ENCODE measurements at regions not wholly inside any gene's neighbourhood (a gene's known extent, or its start where the extent isn't known, plus 50 kb on each side); places are given as distances from the start of the nearest gene placed in this dataset.

DNA sequence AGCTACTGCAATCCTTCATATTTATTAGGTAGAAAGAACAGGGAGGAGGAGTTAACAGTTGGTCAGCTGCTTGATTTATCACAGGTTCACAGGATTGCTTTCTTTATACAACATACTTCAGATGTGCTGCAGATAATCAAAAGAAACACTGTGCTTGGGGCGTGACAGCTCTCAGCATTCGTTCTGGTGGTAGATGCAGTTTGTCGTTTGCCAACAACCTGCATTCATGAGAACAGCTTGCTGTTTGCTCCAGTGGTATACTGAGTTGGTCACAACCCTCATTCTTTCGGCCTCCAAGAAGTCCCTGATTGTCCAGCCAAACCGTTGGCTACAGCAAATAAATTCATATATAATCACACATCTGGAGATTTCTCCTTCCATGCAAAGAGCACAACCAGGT lies 120.5 kb downstream of the ZNF280B start:
- no peak for FAIRE-seq

DNA sequence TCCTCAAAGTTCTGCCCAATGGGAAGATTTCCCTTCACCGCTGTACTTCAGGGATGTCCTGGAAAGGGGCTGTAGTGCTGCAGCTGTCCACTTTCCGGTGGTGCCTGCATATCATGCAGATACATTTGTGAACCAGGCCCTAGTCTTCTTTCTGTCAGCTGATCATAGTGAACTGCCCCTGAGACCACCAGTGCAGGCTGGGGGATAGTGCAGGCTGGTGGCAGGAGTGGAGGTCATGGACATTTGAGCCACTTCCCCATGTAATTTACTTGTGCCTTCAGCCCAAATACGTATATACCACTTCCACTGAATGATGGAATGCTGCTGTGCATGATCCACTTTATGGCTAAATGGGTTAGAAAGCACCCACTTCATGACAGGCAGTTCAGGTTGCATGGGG lies 120.0 kb downstream of the ZNF280B start:
- WGBS (ENCODE audit: missing lambda C conversion rate) = 39% methylated on average over 2 of the region's 3 CpGs
- ChIA-PET POLR2A (no interaction called here), CTCF (no interaction called here)
- Histone ChIP-seq H3K27ac (no peak overlapping the region), H3K4me2 (no peak overlapping the region), H3K4me1 (no peaks in the 10 kb centered on the region), H3K4me3 (no peak overlapping the region), H3K9me3 (peaks cover 8% of the 10 kb centered on the region; the same call in 2 of the 3 replicates)
- no peak for ATAC-seq
- TF ChIP-seq JUNB (IDR thresholded peaks at IDR 0.05) = no peak
- TF ChIP-seq EHF (CRISPR knock-in tag; IDR thresholded peaks at IDR 0.05) = no peak
- TF ChIP-seq HOXB13 (CRISPR knock-in tag; IDR thresholded peaks at IDR 0.05; ENCODE audit: low read depth) = no peak
- TF ChIP-seq POLR2AphosphoS2 (conservative IDR thresholded peaks at IDR 0.05; ENCODE audit: low read length) = no peak
- no peak for TF ChIP-seq CBX8 (IDR thresholded peaks at IDR 0.05)
- TF ChIP-seq SMC3 (IDR thresholded peaks at IDR 0.05) = no peak
- no peak for TF ChIP-seq KDM1A (IDR thresholded peaks at IDR 0.05; ENCODE audit: low read depth)
- TF ChIP-seq, protein P1, sequence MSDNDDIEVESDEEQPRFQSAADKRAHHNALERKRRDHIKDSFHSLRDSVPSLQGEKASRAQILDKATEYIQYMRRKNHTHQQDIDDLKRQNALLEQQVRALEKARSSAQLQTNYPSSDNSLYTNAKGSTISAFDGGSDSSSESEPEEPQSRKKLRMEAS (IDR thresholded peaks at IDR 0.05) = no peak
- TF ChIP-seq NPAS2 (CRISPR knock-in tag; IDR thresholded peaks at IDR 0.05; ENCODE audit: borderline replicate concordance) = no peak
- no peak for TF ChIP-seq FOXS1 (CRISPR knock-in tag; IDR thresholded peaks at IDR 0.05)
- TF ChIP-seq HOXB5 (CRISPR knock-in tag; IDR thresholded peaks at IDR 0.05) = no peak
- TF ChIP-seq, protein P2, sequence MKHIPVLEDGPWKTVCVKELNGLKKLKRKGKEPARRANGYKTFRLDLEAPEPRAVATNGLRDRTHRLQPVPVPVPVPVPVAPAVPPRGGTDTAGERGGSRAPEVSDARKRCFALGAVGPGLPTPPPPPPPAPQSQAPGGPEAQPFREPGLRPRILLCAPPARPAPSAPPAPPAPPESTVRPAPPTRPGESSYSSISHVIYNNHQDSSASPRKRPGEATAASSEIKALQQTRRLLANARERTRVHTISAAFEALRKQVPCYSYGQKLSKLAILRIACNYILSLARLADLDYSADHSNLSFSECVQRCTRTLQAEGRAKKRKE (CRISPR knock-in tag; IDR thresholded peaks at IDR 0.05; ENCODE audit: low read depth) = no peak
- no peak for TF ChIP-seq ZSCAN20 (CRISPR knock-in tag; IDR thresholded peaks at IDR 0.05)
- TF ChIP-seq, protein P3, sequence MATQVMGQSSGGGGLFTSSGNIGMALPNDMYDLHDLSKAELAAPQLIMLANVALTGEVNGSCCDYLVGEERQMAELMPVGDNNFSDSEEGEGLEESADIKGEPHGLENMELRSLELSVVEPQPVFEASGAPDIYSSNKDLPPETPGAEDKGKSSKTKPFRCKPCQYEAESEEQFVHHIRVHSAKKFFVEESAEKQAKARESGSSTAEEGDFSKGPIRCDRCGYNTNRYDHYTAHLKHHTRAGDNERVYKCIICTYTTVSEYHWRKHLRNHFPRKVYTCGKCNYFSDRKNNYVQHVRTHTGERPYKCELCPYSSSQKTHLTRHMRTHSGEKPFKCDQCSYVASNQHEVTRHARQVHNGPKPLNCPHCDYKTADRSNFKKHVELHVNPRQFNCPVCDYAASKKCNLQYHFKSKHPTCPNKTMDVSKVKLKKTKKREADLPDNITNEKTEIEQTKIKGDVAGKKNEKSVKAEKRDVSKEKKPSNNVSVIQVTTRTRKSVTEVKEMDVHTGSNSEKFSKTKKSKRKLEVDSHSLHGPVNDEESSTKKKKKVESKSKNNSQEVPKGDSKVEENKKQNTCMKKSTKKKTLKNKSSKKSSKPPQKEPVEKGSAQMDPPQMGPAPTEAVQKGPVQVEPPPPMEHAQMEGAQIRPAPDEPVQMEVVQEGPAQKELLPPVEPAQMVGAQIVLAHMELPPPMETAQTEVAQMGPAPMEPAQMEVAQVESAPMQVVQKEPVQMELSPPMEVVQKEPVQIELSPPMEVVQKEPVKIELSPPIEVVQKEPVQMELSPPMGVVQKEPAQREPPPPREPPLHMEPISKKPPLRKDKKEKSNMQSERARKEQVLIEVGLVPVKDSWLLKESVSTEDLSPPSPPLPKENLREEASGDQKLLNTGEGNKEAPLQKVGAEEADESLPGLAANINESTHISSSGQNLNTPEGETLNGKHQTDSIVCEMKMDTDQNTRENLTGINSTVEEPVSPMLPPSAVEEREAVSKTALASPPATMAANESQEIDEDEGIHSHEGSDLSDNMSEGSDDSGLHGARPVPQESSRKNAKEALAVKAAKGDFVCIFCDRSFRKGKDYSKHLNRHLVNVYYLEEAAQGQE (IDR thresholded peaks at IDR 0.05) = no peak
- no peak for TF ChIP-seq MAFK (IDR thresholded peaks at IDR 0.05; ENCODE audit: partially characterized antibody)
- TF ChIP-seq KDM5A (IDR thresholded peaks at IDR 0.05) = no peak
- TF ChIP-seq RNF2 (IDR thresholded peaks at IDR 0.05; ENCODE audit: borderline replicate concordance, low read depth) = no peak
- no peak for DNase-seq (ENCODE audit: low read depth in 1 of 2, low spot score in 1 of 2)
- FAIRE-seq = no peak

More for the DNA sequence above, 120.5 kb downstream of the ZNF280B start:
- DNase-seq (ENCODE audit: low read depth in 1 of 2, low spot score in 1 of 2) = no peak
- Histone ChIP-seq H3K4me1 (no peaks in the 10 kb centered on the region), H3K9me3 (peaks cover 5% of the 10 kb centered on the region; the same call in 2 of the 3 replicates), H3K27ac (no peak overlapping the region), H3K4me3 (no peak overlapping the region), H3K4me2 (no peak overlapping the region)
- CTCF ChIA-PET = no interaction called here
- no peak for ATAC-seq
- POLR2A ChIA-PET = no interaction called here
- 21% methylated on average over 5 of the region's 5 CpGs for WGBS (ENCODE audit: missing lambda C conversion rate)
- no peak for TF ChIP-seq EHMT2 (IDR thresholded peaks at IDR 0.05; ENCODE audit: low read depth)
- TF ChIP-seq MAZ (IDR thresholded peaks at IDR 0.05; ENCODE audit: borderline replicate concordance, low read depth, low read length) = no peak
- TF ChIP-seq, protein P2 (CRISPR knock-in tag; IDR thresholded peaks at IDR 0.05; ENCODE audit: low read depth) = no peak
- TF ChIP-seq HOXA7 (CRISPR knock-in tag; IDR thresholded peaks at IDR 0.05) = no peak
- TF ChIP-seq, protein P4, sequence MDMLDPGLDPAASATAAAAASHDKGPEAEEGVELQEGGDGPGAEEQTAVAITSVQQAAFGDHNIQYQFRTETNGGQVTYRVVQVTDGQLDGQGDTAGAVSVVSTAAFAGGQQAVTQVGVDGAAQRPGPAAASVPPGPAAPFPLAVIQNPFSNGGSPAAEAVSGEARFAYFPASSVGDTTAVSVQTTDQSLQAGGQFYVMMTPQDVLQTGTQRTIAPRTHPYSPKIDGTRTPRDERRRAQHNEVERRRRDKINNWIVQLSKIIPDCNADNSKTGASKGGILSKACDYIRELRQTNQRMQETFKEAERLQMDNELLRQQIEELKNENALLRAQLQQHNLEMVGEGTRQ (IDR thresholded peaks at IDR 0.05) = no peak
- no peak for TF ChIP-seq SMC3 (IDR thresholded peaks at IDR 0.05)
- no peak for TF ChIP-seq TP53 (CRISPR knock-in tag; IDR thresholded peaks at IDR 0.05)
- no peak for TF ChIP-seq GATA3 (IDR thresholded peaks at IDR 0.05; ENCODE audit: borderline replicate concordance)
- no peak for TF ChIP-seq TFCP2L1 (CRISPR knock-in tag; IDR thresholded peaks at IDR 0.05)
- TF ChIP-seq, protein P5, sequence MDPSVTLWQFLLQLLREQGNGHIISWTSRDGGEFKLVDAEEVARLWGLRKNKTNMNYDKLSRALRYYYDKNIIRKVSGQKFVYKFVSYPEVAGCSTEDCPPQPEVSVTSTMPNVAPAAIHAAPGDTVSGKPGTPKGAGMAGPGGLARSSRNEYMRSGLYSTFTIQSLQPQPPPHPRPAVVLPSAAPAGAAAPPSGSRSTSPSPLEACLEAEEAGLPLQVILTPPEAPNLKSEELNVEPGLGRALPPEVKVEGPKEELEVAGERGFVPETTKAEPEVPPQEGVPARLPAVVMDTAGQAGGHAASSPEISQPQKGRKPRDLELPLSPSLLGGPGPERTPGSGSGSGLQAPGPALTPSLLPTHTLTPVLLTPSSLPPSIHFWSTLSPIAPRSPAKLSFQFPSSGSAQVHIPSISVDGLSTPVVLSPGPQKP (IDR thresholded peaks at IDR 0.05; ENCODE audit: low read depth, low read length) = no peak

Measured in A549 (cell line).